CD14-positive monocyte (primary cell): ENCODE measurements at regions not wholly inside any gene's neighbourhood (a gene's known extent, or its start where the extent isn't known, plus 50 kb on each side); places are given as distances from the start of the nearest gene placed in this dataset.

Experiments used
- DNase-seq, 3 donors: peaks; one replicate each; pipeline ENCODE4 v3.0.0-alpha.2; 2011 to 2022
- H2AFZ ChIP-seq: 2 replicates; pipeline ENCODE4 v1.6.0; 2012; ENCODE audit warnings: mild to moderate bottlenecking, low read depth, low read length, inconsistent platforms; ENCODE audit not compliant: insufficient read depth, poor library complexity, severe bottlenecking
- H3K27ac ChIP-seq, 2 donors: 1 replicate in 1 of 2; 2 replicates in 1 of 2; pipeline ENCODE4 v1.5.1; 2012 to 2013; ENCODE audit warnings: low read length in 2 of 2, control low read depth in 1 of 2, inconsistent platforms in 1 of 2, low read depth in 1 of 2, mild to moderate bottlenecking in 1 of 2
- H3K27me3 ChIP-seq, 2 donors: one replicate each; pipeline versions ENCODE4 v1.6.0 to v1.6.1; 2011 to 2013; ENCODE audit warnings: low read length in 2 of 2; ENCODE audit not compliant: control insufficient read depth in 2 of 2, insufficient read depth in 2 of 2
- H3K36me3 ChIP-seq, 2 donors: replicated peaks in 1 of 2; 1 replicate in 1 of 2; 2 replicates in 1 of 2; pipeline versions ENCODE4 v1.5.1 to v1.6.1; 2012 to 2013; ENCODE audit warnings: low read length in 2 of 2, control low read depth in 1 of 2, inconsistent platforms in 1 of 2, mild to moderate bottlenecking in 1 of 2; ENCODE audit not compliant: insufficient read depth in 2 of 2, control insufficient read depth in 1 of 2
- H3K4me1 ChIP-seq, 2 donors: 1 replicate in 1 of 2; 2 replicates in 1 of 2; pipeline versions ENCODE4 v1.5.1 to v1.6.1; 2012 to 2013; ENCODE audit warnings: low read length in 2 of 2, control low read depth in 1 of 2, inconsistent platforms in 1 of 2, mild to moderate bottlenecking in 1 of 2, moderate library complexity in 1 of 2; ENCODE audit not compliant: insufficient read depth in 2 of 2, control insufficient read depth in 1 of 2
- H3K4me2 ChIP-seq: replicated peaks from 2 replicates; pipeline ENCODE3; 2012; ENCODE audit warnings: low read length, moderate library complexity, mild to moderate bottlenecking; ENCODE audit not compliant: poor library complexity, severe bottlenecking; ENCODE audit errors: extremely low read depth
- H3K4me3 ChIP-seq, 3 experiments: fragments of 200-600 bp in 1 of 3; sonication (generic) in 1 of 3; replicated peaks in 1 of 3; 1 replicate in 2 of 3; 2 replicates in 1 of 3; pipeline ENCODE4 v1.5.1; 2011 to 2013; ENCODE audit warnings: low read length in 3 of 3, mild to moderate bottlenecking in 3 of 3, control low read depth in 2 of 3, low read depth in 2 of 3, inconsistent platforms in 1 of 3, moderate library complexity in 1 of 3
- H3K79me2 ChIP-seq: 2 replicates; pipeline ENCODE4 v1.6.0; 2012; ENCODE audit warnings: mild to moderate bottlenecking, control low read depth, inconsistent platforms, low read length, moderate library complexity; ENCODE audit not compliant: insufficient read depth
- H3K9ac ChIP-seq: 2 replicates; pipeline ENCODE4 v1.6.0; 2017; ENCODE audit warnings: low read length, mild to moderate bottlenecking; ENCODE audit not compliant: insufficient read depth, poor library complexity, severe bottlenecking
- H3K9me3 ChIP-seq, 2 donors: replicated peaks in 1 of 2; 1 replicate in 1 of 2; 2 replicates in 1 of 2; pipeline versions ENCODE4 v1.5.1 to v1.6.1; 2012 to 2013; ENCODE audit warnings: low read length in 2 of 2, control low read depth in 1 of 2; ENCODE audit not compliant: control insufficient read depth in 1 of 2, insufficient read depth in 1 of 2
- H4K20me1 ChIP-seq: 2 replicates; pipeline ENCODE4 v1.6.0; 2012; ENCODE audit warnings: mild to moderate bottlenecking, low read length, control low read depth, moderate library complexity; ENCODE audit not compliant: insufficient read depth
- H3K27ac Mint-ChIP-seq, 7 donors: one replicate each; pipeline ENCODE4 v1.8.0; 2020; ENCODE audit warnings: mild to moderate bottlenecking in 7 of 7, mixed read lengths in 7 of 7, moderate library complexity in 6 of 7, inconsistent platforms in 2 of 7
- H3K27me3 Mint-ChIP-seq, 3 donors: one replicate each; pipeline ENCODE4 v1.8.0; 2021 to 2022; ENCODE audit warnings: low read depth in 3 of 3, mild to moderate bottlenecking in 3 of 3, mixed read lengths in 3 of 3, moderate library complexity in 3 of 3, inconsistent platforms in 1 of 3
- H3K36me3 Mint-ChIP-seq, 2 donors: one replicate each; pipeline ENCODE4 v1.8.0; 2020; ENCODE audit warnings: mixed read lengths in 2 of 2, inconsistent platforms in 1 of 2, mild to moderate bottlenecking in 1 of 2
- H3K4me1 Mint-ChIP-seq: one replicate; pipeline ENCODE4 v1.8.0; 2020; ENCODE audit warnings: mild to moderate bottlenecking, mixed read lengths
- H3K4me3 Mint-ChIP-seq, 2 donors: one replicate each; pipeline ENCODE4 v1.8.0; 2020; ENCODE audit warnings: mild to moderate bottlenecking in 2 of 2, mixed read lengths in 2 of 2, moderate library complexity in 1 of 2
- H3K9me3 Mint-ChIP-seq, 7 donors: one replicate each; pipeline ENCODE4 v1.8.0; 2020 to 2022; ENCODE audit warnings: mixed read lengths in 7 of 7, mild to moderate bottlenecking in 6 of 7, moderate library complexity in 6 of 7, inconsistent platforms in 2 of 7
- CTCF ChIP-seq: fragments of 200-600 bp; IDR thresholded peaks from one replicate; pipeline ENCODE4 v1.8.0; 2022; ENCODE audit warnings: antibody characterized with exemption, mild to moderate bottlenecking
- WGBS: methylation state at CpG from one replicate; pipeline ENCODE4 v1.1.5; 2013; ENCODE audit warnings: missing lambda C conversion rate; ENCODE audit not compliant: insufficient coverage; 5-methylcytosine and 5-hydroxymethylcytosine counted together
- intact Hi-C, 2 donors: fragments of 100-400 bp; cut with micrococcal nuclease; formaldehyde crosslinking; loops; one replicate each; pipeline versions ENCODE4 v1.15.0 to v1.15.1; 2023

GRCh38 chr9:116096046-116096445, 57.5 kb upstream of the PAPPA start:
- intact Hi-C loops, result no loop called here
- H3K79me2 ChIP-seq, result no peaks in the 10 kb centered on the region
- DNase-seq, result no peak
- H2AFZ ChIP-seq, result no peak overlapping the region
- peaks cover 0 to 4% (median 2%) of the 10 kb centered on the region in 7 donors for H3K9me3 Mint-ChIP-seq
- no peak overlapping the region for H3K27ac Mint-ChIP-seq
- no peak overlapping the region for H3K9ac ChIP-seq
- H4K20me1 ChIP-seq, result no peaks in the 10 kb centered on the region
- no peaks in the 10 kb centered on the region for H3K9me3 ChIP-seq
- TF ChIP-seq CTCF, result no peak
- H3K27ac ChIP-seq, result no peak overlapping the region
- no peak overlapping the region for H3K4me3 Mint-ChIP-seq
- H3K4me1 Mint-ChIP-seq, result no peaks in the 10 kb centered on the region
- H3K4me2 ChIP-seq, result no peak overlapping the region
- 74% methylated on average over 3 of the region's 4 CpGs for WGBS
- H3K36me3 Mint-ChIP-seq, result no peaks in the 10 kb centered on the region
- no peaks in the 10 kb centered on the region for H3K4me1 ChIP-seq
- peaks cover 0 to 2% (median 0%) of the 10 kb centered on the region in 3 donors for H3K27me3 Mint-ChIP-seq
- H3K27me3 ChIP-seq, result no peaks in the 10 kb centered on the region
- H3K4me3 ChIP-seq, result no peak overlapping the region
- H3K36me3 ChIP-seq, result no peaks in the 10 kb centered on the region

- TF ChIP-seq CTCF, result no peak
- WGBS, result 38% methylated on average over 3 of the region's 3 CpGs
- Mint-ChIP-seq H3K36me3 (no peaks in the 10 kb centered on the region), H3K27ac (no peak overlapping the region), H3K4me1 (no peaks in the 10 kb centered on the region), H3K4me3 (no peak overlapping the region), H3K27me3 (peaks cover 0 to 2% (median 0%) of the 10 kb centered on the region in 3 donors), H3K9me3 (peaks cover 0 to 4% (median 2%) of the 10 kb centered on the region in 7 donors)
- Histone ChIP-seq H3K4me3 (no peak overlapping the region), H2AFZ (no peak overlapping the region), H3K4me1 (no peaks in the 10 kb centered on the region), H3K79me2 (no peaks in the 10 kb centered on the region), H3K36me3 (no peaks in the 10 kb centered on the region), H3K9me3 (no peaks in the 10 kb centered on the region), H4K20me1 (no peaks in the 10 kb centered on the region), H3K27me3 (no peaks in the 10 kb centered on the region), H3K4me2 (no peak overlapping the region), H3K27ac (no peak overlapping the region), H3K9ac (no peak overlapping the region)
- DNase-seq, result no peak
- intact Hi-C loops, result no loop called here
Observed at GRCh38 chr9:116096853-116097252, 56.7 kb upstream of the PAPPA start.
